ENCODE measurements at regions not wholly inside any gene's neighbourhood (a gene's known extent, or its start where the extent isn't known, plus 50 kb on each side); places are given as distances from the start of the nearest gene placed in this dataset.

DNA sequence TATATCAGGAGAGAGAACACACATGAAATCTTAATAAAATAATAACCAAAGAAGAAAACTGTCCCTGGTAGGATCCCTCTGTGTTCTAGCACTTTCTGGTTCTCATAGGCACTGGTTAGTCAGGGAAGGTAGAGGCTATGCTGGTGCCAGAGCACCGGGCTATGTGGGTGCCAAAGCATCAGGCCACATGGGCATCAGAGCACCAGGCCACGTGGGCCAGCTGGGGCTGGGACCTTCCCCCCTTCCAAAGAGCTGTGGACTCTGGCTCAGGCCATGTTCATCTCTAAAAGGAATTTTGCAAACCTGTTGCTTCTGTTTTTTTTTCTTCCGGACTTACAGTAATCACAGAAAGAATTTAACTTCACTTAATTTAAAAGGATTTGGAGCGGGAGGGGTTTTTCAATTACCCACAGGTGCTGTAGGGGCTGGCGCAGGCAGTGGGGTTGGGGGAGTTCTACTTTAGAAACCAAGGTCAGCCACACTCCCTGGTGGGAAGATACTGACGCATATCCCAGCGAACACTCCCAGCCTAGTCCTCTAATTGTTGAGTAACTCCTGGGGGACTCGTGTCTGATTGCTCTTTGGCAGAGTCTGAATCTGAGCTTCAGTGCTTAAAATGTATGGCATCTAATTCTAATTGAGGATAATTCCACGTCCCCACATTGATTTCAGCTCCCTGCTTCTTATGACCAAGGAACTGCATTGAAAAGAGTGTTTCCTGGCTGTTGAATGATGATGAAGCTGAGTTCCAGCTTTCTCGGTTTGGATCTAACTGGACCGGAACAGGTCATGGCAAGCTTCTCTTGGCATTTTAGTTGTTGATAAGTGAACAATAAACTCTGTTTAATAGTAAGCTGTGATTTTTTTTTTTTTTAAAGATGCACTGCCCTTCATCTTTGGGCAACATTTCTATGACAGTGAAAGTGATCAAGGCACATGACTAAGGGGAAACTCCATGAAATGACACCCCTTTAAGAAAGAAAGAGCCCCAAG is 110.7 kb upstream of the FZD8 start:
- DNase-seq, result peak in 1 of 2 donors; percentile 35
- Histone ChIP-seq H3K27me3 (no peaks in the 10 kb centered on the region), H3K27ac (no peak overlapping the region), H3K9me3 (no peaks in the 10 kb centered on the region), H3K36me3 (no peaks in the 10 kb centered on the region), H3K4me3 (no peak overlapping the region), H3K4me1 (no peaks in the 10 kb centered on the region)
- intact Hi-C loops (cut with DNase I; ENCODE audit: low total_unique reads), result no loop called here
- TF ChIP-seq, protein P1, sequence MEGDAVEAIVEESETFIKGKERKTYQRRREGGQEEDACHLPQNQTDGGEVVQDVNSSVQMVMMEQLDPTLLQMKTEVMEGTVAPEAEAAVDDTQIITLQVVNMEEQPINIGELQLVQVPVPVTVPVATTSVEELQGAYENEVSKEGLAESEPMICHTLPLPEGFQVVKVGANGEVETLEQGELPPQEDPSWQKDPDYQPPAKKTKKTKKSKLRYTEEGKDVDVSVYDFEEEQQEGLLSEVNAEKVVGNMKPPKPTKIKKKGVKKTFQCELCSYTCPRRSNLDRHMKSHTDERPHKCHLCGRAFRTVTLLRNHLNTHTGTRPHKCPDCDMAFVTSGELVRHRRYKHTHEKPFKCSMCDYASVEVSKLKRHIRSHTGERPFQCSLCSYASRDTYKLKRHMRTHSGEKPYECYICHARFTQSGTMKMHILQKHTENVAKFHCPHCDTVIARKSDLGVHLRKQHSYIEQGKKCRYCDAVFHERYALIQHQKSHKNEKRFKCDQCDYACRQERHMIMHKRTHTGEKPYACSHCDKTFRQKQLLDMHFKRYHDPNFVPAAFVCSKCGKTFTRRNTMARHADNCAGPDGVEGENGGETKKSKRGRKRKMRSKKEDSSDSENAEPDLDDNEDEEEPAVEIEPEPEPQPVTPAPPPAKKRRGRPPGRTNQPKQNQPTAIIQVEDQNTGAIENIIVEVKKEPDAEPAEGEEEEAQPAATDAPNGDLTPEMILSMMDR (IDR thresholded peaks at IDR 0.05), result no peak
- TF ChIP-seq POLR2AphosphoS5 (IDR thresholded peaks at IDR 0.05) (no peak), EP300 (IDR thresholded peaks at IDR 0.05) (no peak), POLR2A (IDR thresholded peaks at IDR 0.05) (no peak)
- 70 to 75% (median 72%) methylated on average over 11 of the region's 11 CpGs for WGBS, 5 donors

DNA sequence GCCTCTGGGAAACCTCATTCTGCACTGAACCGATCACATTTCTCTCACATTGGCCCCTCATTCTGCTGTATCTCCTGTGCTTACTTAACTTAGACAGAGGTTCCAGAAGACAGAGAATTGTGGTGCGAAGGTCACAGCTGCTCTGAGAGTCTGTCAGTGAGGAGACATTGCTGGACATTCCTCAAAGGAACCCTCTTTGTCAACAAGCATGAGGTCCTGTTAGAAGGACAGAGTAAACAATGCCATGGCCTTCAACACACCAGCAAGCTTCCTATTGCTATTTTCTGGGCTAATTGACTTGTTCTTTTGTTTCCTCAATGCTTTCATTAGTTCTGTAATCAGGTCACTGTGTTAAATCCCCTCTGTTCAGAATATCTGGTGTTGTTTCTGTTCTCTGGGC is 109.3 kb upstream of the FZD8 start:
- WGBS, 5 donors, result 71 to 80% (median 78%) methylated on average over 2 of the region's 2 CpGs
- Histone ChIP-seq H3K36me3 (no peaks in the 10 kb centered on the region), H3K27me3 (no peaks in the 10 kb centered on the region), H3K9me3 (no peaks in the 10 kb centered on the region), H3K4me1 (no peaks in the 10 kb centered on the region), H3K27ac (no peak overlapping the region), H3K4me3 (no peak overlapping the region)
- intact Hi-C loops (cut with DNase I; ENCODE audit: low total_unique reads), result no loop called here
- TF ChIP-seq, protein P1 (IDR thresholded peaks at IDR 0.05), result no peak
- TF ChIP-seq EP300 (IDR thresholded peaks at IDR 0.05) (no peak), POLR2AphosphoS5 (IDR thresholded peaks at IDR 0.05) (no peak), POLR2A (IDR thresholded peaks at IDR 0.05) (no peak)
- no peak for DNase-seq

DNA sequence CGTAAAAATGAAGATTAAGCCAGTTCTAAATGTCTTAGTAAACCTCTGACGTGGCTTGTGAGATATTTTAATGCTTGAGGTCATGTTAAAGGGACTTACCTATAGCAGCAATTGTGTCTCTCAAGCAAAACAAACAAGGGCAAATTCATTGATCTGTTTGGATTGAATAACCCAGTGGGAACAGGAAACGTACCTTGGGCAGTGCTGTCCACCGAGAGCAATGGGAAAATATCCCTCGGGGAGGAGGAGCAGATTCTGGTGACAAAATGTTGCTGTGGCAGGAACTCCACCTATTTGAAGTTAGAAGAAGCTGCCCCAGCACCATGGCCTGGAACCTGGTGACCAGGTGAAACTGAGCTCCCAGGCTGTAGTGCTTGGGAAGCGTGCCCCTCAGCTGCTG is 107.1 kb upstream of the FZD8 start:
- H3K9me3 ChIP-seq, result no peaks in the 10 kb centered on the region
- H3K27ac ChIP-seq, result no peak overlapping the region
- no peaks in the 10 kb centered on the region for H3K27me3 ChIP-seq
- no peaks in the 10 kb centered on the region for H3K36me3 ChIP-seq
- no peak overlapping the region for H3K4me3 ChIP-seq
- TF ChIP-seq EP300 (IDR thresholded peaks at IDR 0.05) (no peak), POLR2A (IDR thresholded peaks at IDR 0.05) (no peak), POLR2AphosphoS5 (IDR thresholded peaks at IDR 0.05) (no peak)
- TF ChIP-seq, protein P1 (IDR thresholded peaks at IDR 0.05), result no peak
- intact Hi-C loops (cut with DNase I; ENCODE audit: low total_unique reads), result no loop called here
- WGBS, 5 donors, result 79 to 92% (median 80%) methylated on average over 6 of the region's 6 CpGs
- DNase-seq, result no peak
- no peaks in the 10 kb centered on the region for H3K4me1 ChIP-seq

DNA sequence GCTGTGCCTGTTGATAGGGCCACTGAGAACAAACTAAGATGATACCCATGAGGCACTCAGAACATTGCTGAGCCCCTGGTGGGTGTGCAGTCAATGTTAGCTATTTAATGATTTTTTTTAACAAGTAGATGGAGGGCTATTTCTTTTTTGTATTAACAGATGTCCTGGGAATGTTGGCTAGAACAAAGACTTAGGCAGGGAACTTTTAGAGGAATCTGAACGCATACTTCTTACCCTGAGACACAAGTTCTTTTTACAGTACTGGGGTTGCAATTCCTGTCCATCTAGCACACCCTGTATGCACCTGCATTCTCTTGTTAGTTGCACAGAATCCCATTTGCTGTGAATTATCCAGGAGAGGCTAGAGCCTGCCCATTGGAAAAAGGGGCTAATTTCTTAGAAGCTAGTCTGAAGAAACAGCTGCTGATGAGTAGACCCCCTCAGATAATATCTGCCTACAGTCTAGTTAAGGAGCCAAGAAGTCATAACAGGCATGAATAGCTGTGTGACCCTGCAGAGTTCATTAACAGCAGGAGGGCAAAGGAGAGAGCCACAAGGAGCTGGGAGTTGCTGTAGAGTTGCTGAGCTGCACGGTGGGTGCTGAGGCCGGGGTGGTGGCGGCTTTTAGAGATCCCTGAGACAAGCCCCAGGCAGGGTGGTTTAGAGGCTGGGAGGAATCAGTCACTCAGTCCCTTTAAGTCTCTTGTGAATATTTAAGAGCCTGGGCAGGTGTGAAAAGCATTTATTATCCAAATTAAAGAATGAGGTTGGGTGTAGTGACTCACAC is 103.7 kb upstream of the FZD8 start:
- H3K27me3 ChIP-seq, result no peaks in the 10 kb centered on the region
- no peaks in the 10 kb centered on the region for H3K9me3 ChIP-seq
- intact Hi-C loops (cut with DNase I; ENCODE audit: low total_unique reads), result no loop called here
- H3K36me3 ChIP-seq, result no peaks in the 10 kb centered on the region
- no peaks in the 10 kb centered on the region for H3K4me1 ChIP-seq
- DNase-seq, result no peak
- TF ChIP-seq POLR2A (IDR thresholded peaks at IDR 0.05) (no peak), EP300 (IDR thresholded peaks at IDR 0.05) (no peak), POLR2AphosphoS5 (IDR thresholded peaks at IDR 0.05) (no peak)
- TF ChIP-seq, protein P1 (IDR thresholded peaks at IDR 0.05), result no peak
- no peak overlapping the region for H3K4me3 ChIP-seq
- 81 to 84% (median 83%) methylated on average over 4 of the region's 4 CpGs for WGBS, 5 donors
- no peak overlapping the region for H3K27ac ChIP-seq
